Fibroblast of skin of back (primary cell): ENCODE measurements at regions not wholly inside any gene's neighbourhood (a gene's known extent, or its start where the extent isn't known, plus 50 kb on each side); places are given as distances from the start of the nearest gene placed in this dataset.

ENCODE experiments used
- DNase-seq: peaks from one replicate; pipeline ENCODE4 v3.0.0-alpha.2; 2013

GRCh38 chr22:26894362-26894761, 237.0 kb downstream of the MIAT start:
- DNase-seq: peak; percentile 58

GRCh38 chr22:26894766-26895485, 237.5 kb downstream of the MIAT start:
- DNase-seq: peak; percentile 98

- DNase-seq: no peak
Observed at GRCh38 chr22:26897384-26897783, 240.0 kb downstream of the MIAT start.

GRCh38 chr22:26898946-26899605, 241.7 kb downstream of the MIAT start:
- DNase-seq: no peak

GRCh38 chr22:26900787-26901186, 243.4 kb downstream of the MIAT start:
- DNase-seq: no peak

- DNase-seq: no peak
Observed at GRCh38 chr22:26901198-26901816, 243.9 kb downstream of the MIAT start.

- DNase-seq: no peak
Observed at GRCh38 chr22:26902401-26903029, 245.1 kb downstream of the MIAT start.

- no peak for DNase-seq
Observed at GRCh38 chr22:26903030-26903856, 245.9 kb downstream of the MIAT start.

- DNase-seq: peak; percentile 34
Observed at GRCh38 chr22:26904483-26904882, 247.1 kb downstream of the MIAT start.

GRCh38 chr22:26905076-26905475, 247.7 kb downstream of the MIAT start:
- DNase-seq: no peak

- no peak for DNase-seq
Observed at GRCh38 chr22:26905640-26906039, 248.3 kb downstream of the MIAT start.

GRCh38 chr22:26906464-26906863, 249.1 kb downstream of the MIAT start:
- DNase-seq: no peak

GRCh38 chr22:26907366-26907765, 250.0 kb downstream of the MIAT start:
- DNase-seq: no peak

- DNase-seq: no peak
Observed at GRCh38 chr22:26910845-26911244, 253.5 kb downstream of the MIAT start.

- no peak for DNase-seq
Observed at GRCh38 chr22:26912655-26913345, 255.4 kb downstream of the MIAT start.

GRCh38 chr22:26914519-26915185, 257.3 kb downstream of the MIAT start:
- no peak for DNase-seq

GRCh38 chr22:26916236-26916635, 258.8 kb downstream of the MIAT start:
- no peak for DNase-seq

- DNase-seq: peak; percentile 25
Observed at GRCh38 chr22:26918226-26918625, 260.8 kb downstream of the MIAT start.

GRCh38 chr22:26921726-26922125, 264.3 kb downstream of the MIAT start:
- DNase-seq: no peak

GRCh38 chr22:26922806-26923205, 265.4 kb downstream of the MIAT start:
- no peak for DNase-seq

GRCh38 chr22:26923531-26923930, 266.1 kb downstream of the MIAT start:
- no peak for DNase-seq
